RWPE1 (cell line): ENCODE measurements at regions not wholly inside any gene's neighbourhood (a gene's known extent, or its start where the extent isn't known, plus 50 kb on each side); places are given as distances from the start of the nearest gene placed in this dataset.

Experiments
- CTCF ChIA-PET: fragments of 350-600 bp; sonication (Branson Sonifier 250); formaldehyde crosslinking; extraction: SDS; loops from one replicate; lab custom pipeline; 2021; lab: Yijun Ruan, JAX
- POLR2A ChIA-PET: fragments of 400-600 bp; formaldehyde crosslinking; extraction: SDS; loops from one replicate; lab custom pipeline; 2020; ENCODE audit warnings: antibody characterized with exemption; ENCODE audit not compliant: low non-redundant PET; lab: Yijun Ruan, JAX
- DNase-seq: peaks from one replicate; pipeline ENCODE4 v3.0.0; 2012; ENCODE audit warnings: low spot score
- H3K27ac ChIP-seq: fragments of 450-650 bp; 2 replicates; pipeline ENCODE4 v1.5.1; 2017
- CTCF ChIP-seq: fragments of 450-650 bp; conservative IDR thresholded peaks from 2 replicates; pipeline ENCODE4 v1.5.1; 2017; ENCODE audit warnings: low read depth, mild to moderate bottlenecking

- ChIA-PET POLR2A (no interaction called here), CTCF (interaction anchor here (0.6 kb wide), 1 partner anchor 537 kb away, joined by 4 read pairs; no protein-coding TSS in a partner anchor)
- TF ChIP-seq CTCF, result no peak
- no peak for DNase-seq
- no peak overlapping the region for H3K27ac ChIP-seq
Observed at GRCh38 chrX:42691196-42691595, 86.8 kb downstream of the PPP1R2C start.

DNA sequence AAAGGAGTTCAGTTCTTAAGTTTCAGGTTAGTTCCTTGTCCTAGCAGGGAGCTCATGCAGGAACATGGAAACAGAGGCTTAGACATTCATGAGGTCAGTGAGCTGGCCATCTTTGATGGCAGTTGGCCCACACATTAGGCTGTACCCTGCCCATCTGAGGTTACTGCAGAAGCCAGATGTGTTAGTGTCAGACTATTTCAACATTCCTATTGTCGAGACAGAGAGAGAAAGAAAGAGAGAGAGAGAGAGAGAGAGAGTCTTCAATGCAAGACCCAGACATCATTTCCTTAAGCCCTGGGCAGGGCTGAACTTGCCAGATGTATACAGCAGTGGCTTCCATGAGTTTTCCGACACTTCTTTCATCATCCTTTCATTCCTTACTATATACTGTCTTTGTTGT is 91.3 kb downstream of the PPP1R2C start:
- TF ChIP-seq CTCF, result no peak
- H3K27ac ChIP-seq, result no peak overlapping the region
- ChIA-PET CTCF (no interaction called here), POLR2A (no interaction called here)
- no peak for DNase-seq

DNA sequence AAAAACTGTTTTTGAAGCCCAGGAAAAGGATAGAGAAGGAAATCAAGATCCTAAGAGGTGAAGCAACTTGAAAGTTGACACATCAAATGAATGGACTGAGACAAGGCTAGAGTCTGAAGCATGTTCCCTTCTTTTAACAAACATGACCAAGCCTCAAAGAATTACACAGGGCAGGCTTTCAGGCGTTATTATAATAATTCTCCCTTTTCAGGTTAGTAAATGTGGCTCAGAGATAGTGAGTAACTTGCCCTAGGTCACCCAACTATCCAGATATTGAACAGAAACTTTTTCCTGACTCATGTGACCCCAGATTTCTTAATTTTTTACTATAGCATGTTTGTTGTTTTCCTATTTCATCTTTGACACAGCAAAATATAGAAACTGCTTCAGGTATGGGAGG is 91.7 kb downstream of the PPP1R2C start:
- CTCF ChIA-PET, result no interaction called here
- POLR2A ChIA-PET, result no interaction called here
- no peak overlapping the region for H3K27ac ChIP-seq
- no peak for DNase-seq
- TF ChIP-seq CTCF, result no peak

DNA sequence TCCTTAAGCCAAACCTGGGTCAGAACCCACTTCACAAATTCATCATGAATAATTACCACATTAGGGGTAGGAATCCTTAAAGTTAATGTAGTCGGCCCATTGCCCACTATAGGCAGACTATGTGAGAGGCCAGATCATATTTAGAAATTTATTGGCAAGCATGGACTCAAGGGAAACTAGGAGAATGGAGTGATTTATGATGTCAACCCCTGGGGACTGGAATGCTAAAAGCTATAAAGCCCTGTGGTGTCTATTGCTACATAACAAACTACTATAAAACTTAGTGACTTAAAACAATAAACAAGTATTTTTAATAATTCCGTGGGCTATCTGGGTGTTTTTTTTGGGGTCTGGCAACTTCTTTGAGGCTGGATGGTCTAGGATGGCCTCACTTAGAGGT is 93.9 kb downstream of the PPP1R2C start:
- no peak for DNase-seq
- ChIA-PET CTCF (no interaction called here), POLR2A (no interaction called here)
- no peak for TF ChIP-seq CTCF
- no peak overlapping the region for H3K27ac ChIP-seq

DNA sequence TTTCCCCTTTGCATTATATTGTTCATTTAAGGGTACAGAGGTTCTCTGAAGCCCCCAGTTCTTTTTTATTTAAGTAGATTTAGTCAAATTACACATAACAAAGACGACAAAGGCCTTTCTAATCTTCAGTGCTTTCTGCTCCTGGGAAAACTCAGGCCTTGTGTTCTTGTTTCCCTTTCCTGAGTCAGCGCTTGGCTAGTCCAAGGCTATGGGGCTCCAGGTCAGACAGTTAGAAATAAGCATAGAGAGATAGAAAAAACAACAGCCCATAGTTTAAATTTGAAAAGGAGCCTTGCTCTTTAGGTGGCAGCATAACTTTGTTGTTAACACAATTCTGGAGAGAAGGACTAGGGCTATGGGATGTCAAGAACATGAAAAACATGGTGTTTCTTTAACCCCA is 97.3 kb downstream of the PPP1R2C start:
- ChIA-PET POLR2A (no interaction called here), CTCF (no interaction called here)
- DNase-seq, result no peak
- TF ChIP-seq CTCF, result no peak
- H3K27ac ChIP-seq, result no peak overlapping the region

DNA sequence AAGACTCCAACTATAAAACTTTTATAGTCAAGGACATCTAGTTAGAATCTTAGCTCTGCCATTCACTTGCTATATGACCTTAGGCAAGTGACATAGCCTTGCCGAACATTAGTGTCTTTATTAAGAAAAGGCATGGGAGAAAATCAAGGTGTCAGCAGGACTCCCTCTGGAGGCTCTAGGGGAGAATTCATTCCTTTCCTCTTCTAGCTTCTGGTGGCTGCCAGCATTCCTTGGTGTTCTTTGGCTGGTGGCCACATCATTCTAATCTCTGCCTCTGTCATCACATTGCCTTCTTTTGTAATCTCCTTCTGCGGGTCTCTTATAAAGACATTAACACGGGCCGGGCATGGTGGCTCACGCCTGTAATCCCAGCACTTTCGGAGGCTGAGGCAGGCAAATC is 99.8 kb downstream of the PPP1R2C start:
- TF ChIP-seq CTCF, result no peak
- no peak for DNase-seq
- no peak overlapping the region for H3K27ac ChIP-seq
- ChIA-PET POLR2A (no interaction called here), CTCF (interaction anchor here (0.7 kb wide), 1 partner anchor 217 kb away, joined by 3 read pairs; no protein-coding TSS in a partner anchor)
